ENCODE measurements at regions not wholly inside any gene's neighbourhood (a gene's known extent, or its start where the extent isn't known, plus 50 kb on each side); places are given as distances from the start of the nearest gene placed in this dataset.

GRCh38 chr4:30822911-30823551 is 102.9 kb downstream of the PCDH7 start:
- no peak for DNase-seq
- TF ChIP-seq POLR2A (IDR thresholded peaks at IDR 0.05; ENCODE audit: low read length) = no peak
- no peak for TF ChIP-seq GATA1 (IDR thresholded peaks at IDR 0.05; ENCODE audit: low read depth, low read length)

GRCh38 chr4:30825008-30825770 is 105.0 kb downstream of the PCDH7 start:
- no peak for TF ChIP-seq POLR2A (IDR thresholded peaks at IDR 0.05; ENCODE audit: low read length)
- TF ChIP-seq GATA1 (IDR thresholded peaks at IDR 0.05; ENCODE audit: low read depth, low read length) = no peak

GRCh38 chr4:30828264-30828926 is 108.2 kb downstream of the PCDH7 start:
- no peak for DNase-seq

More at GRCh38 chr4:30825008-30825770, 105.0 kb downstream of the PCDH7 start:
- no peak for DNase-seq

GRCh38 chr4:30832639-30833038 is 112.5 kb downstream of the PCDH7 start:
- DNase-seq = no peak
- TF ChIP-seq GATA1 (IDR thresholded peaks at IDR 0.05; ENCODE audit: low read depth, low read length) = no peak
- no peak for TF ChIP-seq POLR2A (IDR thresholded peaks at IDR 0.05; ENCODE audit: low read length)

More at GRCh38 chr4:30828264-30828926, 108.2 kb downstream of the PCDH7 start:
- TF ChIP-seq GATA1 (IDR thresholded peaks at IDR 0.05; ENCODE audit: low read depth, low read length) (no peak), POLR2A (IDR thresholded peaks at IDR 0.05; ENCODE audit: low read length) (no peak)

GRCh38 chr4:30833206-30833605 is 113.0 kb downstream of the PCDH7 start:
- no peak for DNase-seq
- TF ChIP-seq POLR2A (IDR thresholded peaks at IDR 0.05; ENCODE audit: low read length) = no peak
- no peak for TF ChIP-seq GATA1 (IDR thresholded peaks at IDR 0.05; ENCODE audit: low read depth, low read length)

GRCh38 chr4:30835044-30835443 is 114.9 kb downstream of the PCDH7 start:
- TF ChIP-seq POLR2A (IDR thresholded peaks at IDR 0.05; ENCODE audit: low read length) = no peak
- no peak for TF ChIP-seq GATA1 (IDR thresholded peaks at IDR 0.05; ENCODE audit: low read depth, low read length)
- DNase-seq = no peak

- DNase-seq = no peak
- no peak for TF ChIP-seq POLR2A (IDR thresholded peaks at IDR 0.05; ENCODE audit: low read length)
- no peak for TF ChIP-seq GATA1 (IDR thresholded peaks at IDR 0.05; ENCODE audit: low read depth, low read length)
Measured at GRCh38 chr4:30836231-30836630, 116.1 kb downstream of the PCDH7 start.

GRCh38 chr4:30837131-30837539 is 117.0 kb downstream of the PCDH7 start:
- no peak for DNase-seq
- TF ChIP-seq GATA1 (IDR thresholded peaks at IDR 0.05; ENCODE audit: low read depth, low read length) (no peak), POLR2A (IDR thresholded peaks at IDR 0.05; ENCODE audit: low read length) (no peak)

GRCh38 chr4:30837861-30838260 is 117.7 kb downstream of the PCDH7 start:
- TF ChIP-seq POLR2A (IDR thresholded peaks at IDR 0.05; ENCODE audit: low read length) (no peak), GATA1 (IDR thresholded peaks at IDR 0.05; ENCODE audit: low read depth, low read length) (no peak)
- no peak for DNase-seq

GRCh38 chr4:30838331-30838730 is 118.2 kb downstream of the PCDH7 start:
- TF ChIP-seq POLR2A (IDR thresholded peaks at IDR 0.05; ENCODE audit: low read length) (no peak), GATA1 (IDR thresholded peaks at IDR 0.05; ENCODE audit: low read depth, low read length) (no peak)
- no peak for DNase-seq

GRCh38 chr4:30839583-30840520 is 119.7 kb downstream of the PCDH7 start:
- no peak for TF ChIP-seq GATA1 (IDR thresholded peaks at IDR 0.05; ENCODE audit: low read depth, low read length)
- TF ChIP-seq POLR2A (IDR thresholded peaks at IDR 0.05; ENCODE audit: low read length) = no peak
- no peak for DNase-seq

GRCh38 chr4:30840571-30840970 is 120.4 kb downstream of the PCDH7 start:
- TF ChIP-seq POLR2A (IDR thresholded peaks at IDR 0.05; ENCODE audit: low read length) (no peak), GATA1 (IDR thresholded peaks at IDR 0.05; ENCODE audit: low read depth, low read length) (no peak)
- DNase-seq = no peak

GRCh38 chr4:30842142-30842541 is 122.0 kb downstream of the PCDH7 start:
- no peak for DNase-seq
- no peak for TF ChIP-seq POLR2A (IDR thresholded peaks at IDR 0.05; ENCODE audit: low read length)
- no peak for TF ChIP-seq GATA1 (IDR thresholded peaks at IDR 0.05; ENCODE audit: low read depth, low read length)
